ENCODE measurements at regions not wholly inside any gene's neighbourhood (a gene's known extent, or its start where the extent isn't known, plus 50 kb on each side); places are given as distances from the start of the nearest gene placed in this dataset.

DNA sequence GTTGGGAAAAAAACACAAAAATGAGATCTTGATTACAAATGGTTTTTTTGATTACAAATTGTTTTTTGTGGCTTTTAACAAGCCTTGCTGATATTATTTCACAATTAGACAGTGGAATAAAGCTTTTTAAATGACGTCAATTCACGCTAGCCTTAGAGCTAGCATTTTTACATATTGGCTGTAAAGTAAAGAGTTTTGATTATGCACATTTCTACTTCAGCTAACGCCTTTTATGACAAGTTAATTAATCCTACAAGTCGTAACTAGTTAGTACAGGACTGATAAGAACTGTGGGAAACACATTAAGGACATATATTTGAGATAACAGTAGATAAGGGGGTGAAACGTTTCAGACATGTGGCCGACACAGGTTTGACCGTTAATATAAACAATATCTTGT lies 95.7 kb upstream of the ATXN3L start:
- H4K20me1 ChIP-seq (ENCODE audit: insufficient read depth): no peaks in the 10 kb centered on the region
- H3K4me3 ChIP-seq (replicated peaks in 1 of 2; ENCODE audit: low read depth in 1 of 2, low read length in 2 of 2): no peak overlapping the region
- BruUV-seq (replicated peaks): no TSS peak
- TF ChIP-seq SIN3A (IDR thresholded peaks at IDR 0.05; ENCODE audit: low read depth) (no peak), POLR2A (IDR thresholded peaks at IDR 0.05; ENCODE audit: borderline replicate concordance, extremely low read depth, insufficient read depth, insufficient read length) (no peak), EZH2phosphoT487 (IDR thresholded peaks at IDR 0.05; ENCODE audit: borderline replicate concordance) (no peak), CBX3 (IDR thresholded peaks at IDR 0.05; ENCODE audit: low read depth) (no peak), SRF (IDR thresholded peaks at IDR 0.05; ENCODE audit: low read depth) (no peak), RAD21 (IDR thresholded peaks at IDR 0.05; ENCODE audit: low read depth) (no peak), JUND (IDR thresholded peaks at IDR 0.05) (no peak), ZFX (IDR thresholded peaks at IDR 0.05) (no peak), TCF7L2 (IDR thresholded peaks at IDR 0.05; ENCODE audit: borderline replicate concordance, extremely low read depth, insufficient read depth, insufficient read length) (no peak), EZH2 (IDR thresholded peaks at IDR 0.05) (no peak), FOSL1 (IDR thresholded peaks at IDR 0.05; ENCODE audit: low read depth) (no peak)
- TF ChIP-seq, protein P1, sequence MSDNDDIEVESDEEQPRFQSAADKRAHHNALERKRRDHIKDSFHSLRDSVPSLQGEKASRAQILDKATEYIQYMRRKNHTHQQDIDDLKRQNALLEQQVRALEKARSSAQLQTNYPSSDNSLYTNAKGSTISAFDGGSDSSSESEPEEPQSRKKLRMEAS (IDR thresholded peaks at IDR 0.05): no peak
- TF ChIP-seq, protein P2, sequence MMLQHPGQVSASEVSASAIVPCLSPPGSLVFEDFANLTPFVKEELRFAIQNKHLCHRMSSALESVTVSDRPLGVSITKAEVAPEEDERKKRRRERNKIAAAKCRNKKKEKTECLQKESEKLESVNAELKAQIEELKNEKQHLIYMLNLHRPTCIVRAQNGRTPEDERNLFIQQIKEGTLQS (IDR thresholded peaks at IDR 0.05): no peak
- no peaks in the 10 kb centered on the region for H3K9me3 ChIP-seq (ENCODE audit: control insufficient read depth in 1 of 2, insufficient read depth in 1 of 2, low read depth in 1 of 2, low read length in 2 of 2)
- no peak overlapping the region for H3K4me2 ChIP-seq (ENCODE audit: low read length)
- DNase-seq (ENCODE audit: low read depth, low spot score) (no peak), ATAC-seq (no peak)
- no peaks in the 10 kb centered on the region for H3K9me2 ChIP-seq (ENCODE audit: insufficient read depth)
- POLR2A ChIA-PET: no interaction called here
- H2AFZ ChIP-seq (ENCODE audit: low read depth, low read length, poor library complexity, severe bottlenecking): no peak overlapping the region
- H3K79me2 ChIP-seq (ENCODE audit: insufficient read depth, low read length): no peaks in the 10 kb centered on the region
- RAD21 ChIA-PET (ENCODE audit: low non-redundant PET in 1 of 2, low total read pairs in 2 of 2, uncharacterized antibody in 2 of 2, unreplicated experiment in 2 of 2): no interaction called here
- H3K36me3 ChIP-seq (ENCODE audit: control insufficient read depth in 1 of 2, insufficient read depth in 2 of 2, low read length in 2 of 2): no peaks in the 10 kb centered on the region
- H3K4me1 ChIP-seq (ENCODE audit: control insufficient read depth in 1 of 2, insufficient read depth in 2 of 2, low read length in 2 of 2): peaks cover 0 to 10% of the 10 kb centered on the region in 2 experiments; a peak in 1 of 4 replicates
- H3K27me3 ChIP-seq (ENCODE audit: insufficient read depth, low read length): no peaks in the 10 kb centered on the region
- no peak overlapping the region for H3K9ac ChIP-seq (ENCODE audit: low read length)
- CTCF ChIA-PET: no interaction called here
- intact Hi-C loops (cut with micrococcal nuclease): no loop called here
- no peak overlapping the region for H3K27ac ChIP-seq (ENCODE audit: low read depth, low read length)

DNA sequence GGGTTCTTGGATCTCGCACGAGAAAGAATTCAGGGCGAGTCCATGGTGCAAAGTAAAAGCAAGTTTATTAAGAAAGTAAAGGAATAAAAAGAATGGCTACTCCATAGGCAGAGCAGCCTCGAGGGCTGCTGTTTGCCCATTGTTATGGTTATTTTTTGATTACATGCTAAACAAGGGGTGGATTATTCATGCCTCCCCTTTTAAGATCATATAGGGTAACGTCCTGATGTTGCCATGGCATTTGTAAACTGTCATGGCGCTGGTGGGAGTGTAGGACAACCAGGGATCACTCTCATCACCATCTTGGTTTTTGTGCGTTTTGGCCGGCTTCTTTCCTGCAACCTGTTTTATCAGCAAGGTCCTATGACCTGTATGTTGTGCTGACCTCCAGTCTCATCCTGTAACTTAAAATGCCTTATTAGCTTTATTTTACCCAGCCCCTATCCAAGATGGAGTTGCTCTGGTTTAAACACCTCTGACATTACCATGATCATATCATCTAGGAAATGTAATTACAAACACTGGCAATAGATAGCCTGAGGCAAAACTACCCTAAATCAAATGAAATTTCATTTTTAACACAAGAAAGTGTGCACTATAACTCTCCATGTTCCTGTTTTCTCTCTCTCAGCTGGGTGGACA lies 94.3 kb upstream of the ATXN3L start:
- RAD21 ChIA-PET (ENCODE audit: low non-redundant PET in 1 of 2, low total read pairs in 2 of 2, uncharacterized antibody in 2 of 2, unreplicated experiment in 2 of 2): no interaction called here
- H4K20me1 ChIP-seq (ENCODE audit: insufficient read depth): no peaks in the 10 kb centered on the region
- DNase-seq (ENCODE audit: low read depth, low spot score) (no peak), ATAC-seq (no peak)
- BruUV-seq (replicated peaks): no TSS peak
- H3K27ac ChIP-seq (ENCODE audit: low read depth, low read length): no peak overlapping the region
- intact Hi-C loops (cut with micrococcal nuclease): no loop called here
- H3K27me3 ChIP-seq (ENCODE audit: insufficient read depth, low read length): no peaks in the 10 kb centered on the region
- no peak overlapping the region for H2AFZ ChIP-seq (ENCODE audit: low read depth, low read length, poor library complexity, severe bottlenecking)
- peaks cover 0 to 10% of the 10 kb centered on the region in 2 experiments; a peak in 1 of 4 replicates for H3K4me1 ChIP-seq (ENCODE audit: control insufficient read depth in 1 of 2, insufficient read depth in 2 of 2, low read length in 2 of 2)
- no peaks in the 10 kb centered on the region for H3K9me2 ChIP-seq (ENCODE audit: insufficient read depth)
- H3K79me2 ChIP-seq (ENCODE audit: insufficient read depth, low read length): no peaks in the 10 kb centered on the region
- CTCF ChIA-PET: no interaction called here
- no peaks in the 10 kb centered on the region for H3K9me3 ChIP-seq (ENCODE audit: control insufficient read depth in 1 of 2, insufficient read depth in 1 of 2, low read depth in 1 of 2, low read length in 2 of 2)
- H3K4me2 ChIP-seq (ENCODE audit: low read length): no peak overlapping the region
- TF ChIP-seq TCF7L2 (IDR thresholded peaks at IDR 0.05; ENCODE audit: borderline replicate concordance, extremely low read depth, insufficient read depth, insufficient read length) (no peak), SP1 (IDR thresholded peaks at IDR 0.05; ENCODE audit: low read depth) (no peak), POLR2AphosphoS5 (IDR thresholded peaks at IDR 0.05; ENCODE audit: low read depth, low read length) (no peak)
- POLR2A ChIA-PET: no interaction called here
- no peak overlapping the region for H3K4me3 ChIP-seq (replicated peaks in 1 of 2; ENCODE audit: low read depth in 1 of 2, low read length in 2 of 2)
- no peaks in the 10 kb centered on the region for H3K36me3 ChIP-seq (ENCODE audit: control insufficient read depth in 1 of 2, insufficient read depth in 2 of 2, low read length in 2 of 2)
- H3K9ac ChIP-seq (ENCODE audit: low read length): no peak overlapping the region
